Testis (tissue), 2 donors: ENCODE measurements at regions not wholly inside any gene's neighbourhood (a gene's known extent, or its start where the extent isn't known, plus 50 kb on each side); places are given as distances from the start of the nearest gene placed in this dataset.

Source experiments
- DNase-seq: peaks from one replicate; pipeline ENCODE4 v3.0.0-alpha.2; 2019
- H3K27ac ChIP-seq, 2 donors: fragments of 200-600 bp; sonication (generic); one replicate each; pipeline ENCODE4 v1.5.1; 2019
- H3K27me3 ChIP-seq: fragments of 200-600 bp; sonication (generic); one replicate; pipeline ENCODE4 v1.5.1; 2019
- H3K36me3 ChIP-seq: fragments of 200-600 bp; sonication (generic); one replicate; pipeline ENCODE4 v1.5.1; 2017; ENCODE audit warnings: low read depth; ENCODE audit errors: missing control alignments
- H3K4me1 ChIP-seq: fragments of 200-600 bp; sonication (generic); one replicate; pipeline ENCODE4 v1.5.1; 2019
- H3K4me3 ChIP-seq, 2 donors: fragments of 200-600 bp; sonication (generic); one replicate each; pipeline ENCODE4 v1.5.1; 2017 to 2019
- H3K9me3 ChIP-seq: fragments of 200-600 bp; sonication (generic); one replicate; pipeline ENCODE4 v1.5.1; 2017
- CTCF ChIP-seq, 3 experiments: fragments of 450-650 bp in 2 of 3; fragments of 200-600 bp in 1 of 3; sonication (generic) in 1 of 3; IDR thresholded peaks; one replicate each; pipeline ENCODE4 v1.5.1; 2016 to 2019; ENCODE audit warnings: antibody characterized with exemption in 3 of 3, mild to moderate bottlenecking in 2 of 3, moderate library complexity in 1 of 3
- POLR2A ChIP-seq: fragments of 450-650 bp; IDR thresholded peaks from one replicate; pipeline ENCODE4 v1.6.1; 2017; ENCODE audit warnings: antibody characterized with exemption, mild to moderate bottlenecking, moderate library complexity
- WGBS, 2 donors: methylation state at CpG; one replicate each; pipeline ENCODE4 v1.1.5; 2018; 5-methylcytosine and 5-hydroxymethylcytosine counted together
- intact Hi-C: fragments of 100-400 bp; cut with DNase I; formaldehyde crosslinking; loops from one replicate; pipeline ENCODE4 v1.15.1; 2023; ENCODE audit warnings: low total_unique reads

GRCh38 chr5:3302228-3302627 is 293.4 kb upstream of the IRX1 start:
- Histone ChIP-seq H3K36me3 (no peaks in the 10 kb centered on the region), H3K27me3 (no peaks in the 10 kb centered on the region), H3K4me3 (no peak overlapping the region), H3K4me1 (no peaks in the 10 kb centered on the region), H3K9me3 (no peaks in the 10 kb centered on the region), H3K27ac (no peak overlapping the region)
- 16 to 29% methylated on average over 1 of the region's 1 CpG for WGBS, 2 donors
- no peak for DNase-seq
- TF ChIP-seq CTCF (IDR thresholded peaks at IDR 0.05) (no peak), POLR2A (no peak)
- intact Hi-C loops: no loop called here

- intact Hi-C loops: no loop called here
Observed at GRCh38 chr5:3301306-3301705, 294.3 kb upstream of the IRX1 start.

GRCh38 chr5:3300726-3301125 is 294.9 kb upstream of the IRX1 start:
- TF ChIP-seq CTCF (IDR thresholded peaks at IDR 0.05) (no peak), POLR2A (no peak)

More at GRCh38 chr5:3301306-3301705, 294.3 kb upstream of the IRX1 start:
- Histone ChIP-seq H3K36me3 (no peaks in the 10 kb centered on the region), H3K4me1 (no peaks in the 10 kb centered on the region), H3K27ac (no peak overlapping the region), H3K9me3 (no peaks in the 10 kb centered on the region), H3K4me3 (no peak overlapping the region), H3K27me3 (no peaks in the 10 kb centered on the region)
- no peak for DNase-seq
- WGBS, 2 donors: 58 to 63% methylated on average over 10 of the region's 10 CpGs
- TF ChIP-seq CTCF (IDR thresholded peaks at IDR 0.05): no peak
- no peak for TF ChIP-seq POLR2A

GRCh38 chr5:3299441-3299840 is 296.2 kb upstream of the IRX1 start:
- Histone ChIP-seq H3K9me3 (no peaks in the 10 kb centered on the region), H3K4me1 (no peaks in the 10 kb centered on the region), H3K4me3 (no peak overlapping the region), H3K27me3 (no peaks in the 10 kb centered on the region), H3K36me3 (no peaks in the 10 kb centered on the region), H3K27ac (no peak overlapping the region)
- intact Hi-C loops: no loop called here
- DNase-seq: no peak
- TF ChIP-seq CTCF (IDR thresholded peaks at IDR 0.05) (no peak), POLR2A (no peak)
- 57 to 59% methylated on average over 6 to 7 of the region's 7 CpGs for WGBS, 2 donors

More at GRCh38 chr5:3300726-3301125, 294.9 kb upstream of the IRX1 start:
- no peak for DNase-seq
- H3K9me3 ChIP-seq: no peaks in the 10 kb centered on the region
- intact Hi-C loops: no loop called here
- H3K27ac ChIP-seq: no peak overlapping the region
- H3K36me3 ChIP-seq: no peaks in the 10 kb centered on the region
- 60 to 62% methylated on average over 13 of the region's 13 CpGs for WGBS, 2 donors
- H3K4me1 ChIP-seq: no peaks in the 10 kb centered on the region
- H3K4me3 ChIP-seq: no peak overlapping the region
- H3K27me3 ChIP-seq: no peaks in the 10 kb centered on the region

- no peak overlapping the region for H3K27ac ChIP-seq
- 76 to 83% methylated on average over 3 of the region's 3 CpGs for WGBS, 2 donors
- intact Hi-C loops: no loop called here
- TF ChIP-seq CTCF (IDR thresholded peaks at IDR 0.05) (no peak), POLR2A (no peak)
- H3K4me3 ChIP-seq: no peak overlapping the region
- H3K36me3 ChIP-seq: no peaks in the 10 kb centered on the region
- no peaks in the 10 kb centered on the region for H3K9me3 ChIP-seq
- H3K27me3 ChIP-seq: no peaks in the 10 kb centered on the region
- no peaks in the 10 kb centered on the region for H3K4me1 ChIP-seq
- DNase-seq: no peak
Observed at GRCh38 chr5:3297853-3298252, 297.8 kb upstream of the IRX1 start.
